Lower lobe of right lung (tissue), 2 donors: ENCODE measurements at regions not wholly inside any gene's neighbourhood (a gene's known extent, or its start where the extent isn't known, plus 50 kb on each side); places are given as distances from the start of the nearest gene placed in this dataset.

ENCODE experiments used
- ATAC-seq, 2 donors: fragments of 200-7000 bp; cut with Tn5 transposase; one replicate each; pipeline ENCODE4 v1.9.1; 2020 to 2022; ENCODE audit warnings: mild to moderate bottlenecking in 2 of 2, moderate library complexity in 2 of 2
- DNase-seq: peaks from one replicate; pipeline ENCODE4 v3.0.0-alpha.2; 2020
- H3K27ac ChIP-seq: fragments of 200-600 bp; one replicate; pipeline ENCODE4 v1.8.0; 2022
- H3K27me3 ChIP-seq: fragments of 200-600 bp; one replicate; pipeline ENCODE4 v1.8.0; 2022; ENCODE audit warnings: low read depth
- H3K36me3 ChIP-seq: fragments of 200-600 bp; one replicate; pipeline ENCODE4 v1.8.0; 2022; ENCODE audit warnings: mild to moderate bottlenecking
- H3K4me1 ChIP-seq: fragments of 200-600 bp; one replicate; pipeline ENCODE4 v1.8.0; 2022
- H3K4me3 ChIP-seq: fragments of 200-600 bp; one replicate; pipeline ENCODE4 v1.8.0; 2022; ENCODE audit warnings: mild to moderate bottlenecking
- H3K9me3 ChIP-seq: fragments of 200-600 bp; one replicate; pipeline ENCODE4 v1.8.0; 2022
- CTCF ChIP-seq: fragments of 200-600 bp; IDR thresholded peaks from one replicate; pipeline ENCODE4 v1.8.0; 2022; ENCODE audit warnings: antibody characterized with exemption, mild to moderate bottlenecking
- intact Hi-C: fragments of 100-400 bp; cut with DNase I; formaldehyde crosslinking; loops from one replicate; pipeline ENCODE4 v1.11.0; 2022
- donor health status: DM: no; HTN: yes; CAD: no; lungs with severe emphysema.

GRCh38 chr2:139652385-139652784 lies 872.2 kb upstream of the NXPH2 start:
- ATAC-seq (no peak), DNase-seq (no peak)
- Histone ChIP-seq H3K4me1 (no peaks in the 10 kb centered on the region), H3K36me3 (no peaks in the 10 kb centered on the region), H3K4me3 (no peak overlapping the region), H3K9me3 (no peaks in the 10 kb centered on the region), H3K27me3 (no peaks in the 10 kb centered on the region), H3K27ac (no peak overlapping the region)
- TF ChIP-seq CTCF, result no peak
- intact Hi-C loops, result no loop called here

GRCh38 chr2:139645617-139646016 lies 865.4 kb upstream of the NXPH2 start:
- no peaks in the 10 kb centered on the region for H3K4me1 ChIP-seq
- H3K9me3 ChIP-seq, result no peaks in the 10 kb centered on the region
- H3K4me3 ChIP-seq, result no peak overlapping the region
- TF ChIP-seq CTCF, result no peak
- no peaks in the 10 kb centered on the region for H3K27me3 ChIP-seq
- H3K36me3 ChIP-seq, result no peaks in the 10 kb centered on the region
- intact Hi-C loops, result no loop called here
- DNase-seq (no peak), ATAC-seq (peak in 1 of 2 donors; percentile 36)
- H3K27ac ChIP-seq, result no peak overlapping the region

- TF ChIP-seq CTCF, result no peak
- Histone ChIP-seq H3K4me1 (no peaks in the 10 kb centered on the region), H3K27me3 (no peaks in the 10 kb centered on the region), H3K4me3 (no peak overlapping the region), H3K9me3 (no peaks in the 10 kb centered on the region), H3K27ac (no peak overlapping the region), H3K36me3 (no peaks in the 10 kb centered on the region)
- DNase-seq, result no peak
- no peak for ATAC-seq
- intact Hi-C loops, result no loop called here
These were observed 862.9 kb upstream of the NXPH2 start for GRCh38 chr2:139643139-139643538.

GRCh38 chr2:139631966-139632365 lies 851.8 kb upstream of the NXPH2 start:
- no peak overlapping the region for H3K4me3 ChIP-seq
- H3K9me3 ChIP-seq, result no peaks in the 10 kb centered on the region
- no peak for TF ChIP-seq CTCF
- ATAC-seq (no peak), DNase-seq (no peak)
- H3K36me3 ChIP-seq, result no peaks in the 10 kb centered on the region
- H3K27me3 ChIP-seq, result no peaks in the 10 kb centered on the region
- H3K4me1 ChIP-seq, result no peaks in the 10 kb centered on the region
- intact Hi-C loops, result no loop called here
- no peak overlapping the region for H3K27ac ChIP-seq

GRCh38 chr2:139628931-139629330 lies 848.7 kb upstream of the NXPH2 start:
- no peaks in the 10 kb centered on the region for H3K4me1 ChIP-seq
- H3K27ac ChIP-seq, result no peak overlapping the region
- DNase-seq (no peak), ATAC-seq (no peak)
- H3K36me3 ChIP-seq, result no peaks in the 10 kb centered on the region
- H3K4me3 ChIP-seq, result no peak overlapping the region
- TF ChIP-seq CTCF, result no peak
- no peaks in the 10 kb centered on the region for H3K9me3 ChIP-seq
- H3K27me3 ChIP-seq, result no peaks in the 10 kb centered on the region
- intact Hi-C loops, result no loop called here

- Histone ChIP-seq H3K4me1 (no peaks in the 10 kb centered on the region), H3K27me3 (no peaks in the 10 kb centered on the region), H3K27ac (no peak overlapping the region), H3K9me3 (no peaks in the 10 kb centered on the region), H3K36me3 (no peaks in the 10 kb centered on the region), H3K4me3 (no peak overlapping the region)
- DNase-seq (no peak), ATAC-seq (no peak)
- intact Hi-C loops, result no loop called here
- no peak for TF ChIP-seq CTCF
These were observed 845.9 kb upstream of the NXPH2 start for GRCh38 chr2:139626128-139626527.
